HG03442 (cell line): ENCODE measurements at regions not wholly inside any gene's neighbourhood (a gene's known extent, or its start where the extent isn't known, plus 50 kb on each side); places are given as distances from the start of the nearest gene placed in this dataset.

ENCODE experiments used
- ATAC-seq: cut with Tn5 transposase; IDR thresholded peaks from one replicate; pipeline ENCODE4 v1.9.1; 2021; ENCODE audit warnings: mild to moderate bottlenecking, moderate library complexity; ENCODE audit not compliant: unreplicated experiment

- no peak for ATAC-seq
Observed at GRCh38 chr7:35508623-35509400, 186.1 kb downstream of the HERPUD2 start.

DNA sequence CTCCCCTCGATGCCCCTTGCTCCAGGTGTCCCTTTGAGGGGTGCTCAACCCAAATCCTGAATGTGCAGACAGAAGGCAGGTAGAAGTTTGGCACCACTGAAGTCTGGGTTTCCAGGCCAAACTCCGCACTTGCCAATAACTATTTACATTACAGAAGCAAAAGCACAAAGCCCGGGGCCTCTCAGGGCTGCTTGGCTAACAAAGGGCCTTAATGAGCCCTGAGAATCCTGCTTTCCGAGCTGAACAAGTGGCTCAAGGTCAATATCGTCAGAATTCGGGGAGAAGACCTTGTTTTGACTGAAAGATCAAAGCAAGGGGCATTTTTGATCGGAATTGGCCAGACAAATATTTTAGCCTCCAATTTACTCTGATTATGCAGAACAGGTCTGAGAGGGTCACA is 189.9 kb downstream of the HERPUD2 start:
- no peak for ATAC-seq

GRCh38 chr7:35504365-35504764 is 190.6 kb downstream of the HERPUD2 start:
- no peak for ATAC-seq

DNA sequence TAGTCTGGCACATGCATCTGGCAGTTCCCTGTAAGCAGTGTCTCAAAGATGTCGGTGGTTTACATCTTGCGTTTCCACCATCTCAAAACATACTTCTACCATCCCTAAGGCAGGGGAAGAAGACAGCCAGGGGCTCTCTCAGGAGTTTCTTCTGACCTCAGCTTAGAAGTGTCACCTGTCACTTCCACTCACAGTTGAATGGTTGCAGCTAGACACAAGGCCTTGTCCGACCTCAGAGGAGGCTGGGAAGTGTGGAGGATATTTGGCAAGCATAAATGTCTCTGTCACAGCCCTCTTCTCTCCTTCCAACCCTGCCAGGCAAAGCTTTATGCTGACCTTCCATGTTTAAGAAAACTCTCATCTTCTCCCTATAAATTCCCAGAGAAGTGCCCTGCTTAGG is 193.3 kb downstream of the HERPUD2 start:
- ATAC-seq: no peak

GRCh38 chr7:35499226-35499625 is 195.7 kb downstream of the HERPUD2 start:
- no peak for ATAC-seq

GRCh38 chr7:35498416-35498815 is 196.5 kb downstream of the HERPUD2 start:
- no peak for ATAC-seq

DNA sequence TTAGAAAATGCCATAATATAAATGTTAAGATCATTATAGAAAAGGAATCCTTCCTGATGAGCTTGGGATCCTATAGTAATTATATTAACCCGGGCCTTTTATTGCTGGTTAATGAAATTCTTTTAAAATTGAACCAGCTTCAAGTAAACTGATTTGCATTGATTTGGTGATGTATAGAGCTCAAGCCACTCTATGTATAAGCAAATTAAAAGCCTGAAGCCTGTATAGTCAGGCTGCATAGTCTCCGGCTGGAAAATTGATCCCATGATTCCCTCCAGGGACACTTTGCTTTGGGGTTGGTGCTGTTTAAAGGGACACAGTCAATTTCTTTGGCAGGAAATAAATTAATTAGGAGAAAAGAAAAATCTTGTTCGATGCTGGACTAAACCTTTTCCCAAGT is 199.1 kb downstream of the HERPUD2 start:
- no peak for ATAC-seq

DNA sequence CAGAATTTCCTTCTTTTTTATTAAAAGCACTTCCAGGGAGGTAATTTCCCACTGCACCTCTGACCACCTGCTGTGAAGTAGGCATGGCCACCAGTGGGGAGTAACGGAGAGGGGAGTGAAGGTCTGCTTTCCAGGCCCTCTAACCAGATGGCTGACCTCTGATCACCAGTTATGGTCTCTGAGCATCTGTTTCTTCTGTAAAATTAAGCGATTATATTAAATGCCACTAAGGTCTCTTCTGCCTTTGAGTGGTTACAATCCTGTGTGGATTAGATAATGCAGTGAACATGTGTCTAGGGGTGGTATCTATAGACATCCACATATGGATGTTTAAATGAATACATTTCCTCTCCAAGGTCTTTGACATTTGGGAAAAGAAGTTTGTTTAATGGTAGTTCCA is 199.6 kb downstream of the HERPUD2 start:
- ATAC-seq: no peak

- ATAC-seq: no peak
Observed at GRCh38 chr7:35494407-35494806, 200.5 kb downstream of the HERPUD2 start.

GRCh38 chr7:35492451-35493175 is 202.3 kb downstream of the HERPUD2 start:
- ATAC-seq: no peak

DNA sequence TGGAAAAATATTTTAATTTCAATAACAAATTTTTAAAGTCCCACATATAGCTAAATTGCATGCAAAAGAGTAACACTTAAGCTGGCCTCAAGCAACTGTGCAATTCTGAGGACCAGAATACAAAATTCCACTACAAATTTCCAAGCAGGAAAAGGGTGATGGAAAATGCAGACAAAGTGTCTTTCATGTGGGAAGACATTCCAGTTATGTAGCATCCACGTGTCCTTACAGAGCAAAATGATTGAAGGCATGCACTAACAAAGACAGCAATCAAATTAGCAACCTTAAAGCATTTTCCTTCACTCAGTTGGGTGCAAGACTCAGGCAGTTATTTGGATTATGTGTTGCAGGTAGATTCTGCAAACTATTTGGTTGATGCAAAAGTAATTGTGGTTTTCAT is 203.7 kb downstream of the HERPUD2 start:
- ATAC-seq: no peak

DNA sequence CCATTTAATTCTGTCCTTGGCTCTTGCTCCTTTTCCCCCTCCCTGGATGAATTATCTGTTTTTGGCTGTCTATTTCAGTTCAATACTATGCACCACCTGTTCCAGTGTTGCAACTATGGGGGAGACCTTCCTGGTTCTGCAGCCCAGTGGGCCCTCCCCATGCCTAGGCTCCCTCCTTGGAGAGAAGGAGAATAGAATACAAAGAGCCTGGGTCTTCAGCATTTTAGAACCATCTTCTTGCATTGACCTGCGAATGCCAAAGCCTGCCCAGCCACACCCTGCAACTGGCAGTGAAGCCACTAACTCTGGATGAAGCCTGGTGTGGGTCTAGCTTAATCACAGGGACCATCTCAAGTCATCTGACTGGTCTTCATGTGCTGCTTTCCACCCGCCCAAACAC is 207.1 kb downstream of the HERPUD2 start:
- ATAC-seq: no peak

- ATAC-seq: no peak
Observed at GRCh38 chr7:35487402-35487801, 207.5 kb downstream of the HERPUD2 start.

- ATAC-seq: no peak
Observed at GRCh38 chr7:35485436-35485835, 209.5 kb downstream of the HERPUD2 start.

DNA sequence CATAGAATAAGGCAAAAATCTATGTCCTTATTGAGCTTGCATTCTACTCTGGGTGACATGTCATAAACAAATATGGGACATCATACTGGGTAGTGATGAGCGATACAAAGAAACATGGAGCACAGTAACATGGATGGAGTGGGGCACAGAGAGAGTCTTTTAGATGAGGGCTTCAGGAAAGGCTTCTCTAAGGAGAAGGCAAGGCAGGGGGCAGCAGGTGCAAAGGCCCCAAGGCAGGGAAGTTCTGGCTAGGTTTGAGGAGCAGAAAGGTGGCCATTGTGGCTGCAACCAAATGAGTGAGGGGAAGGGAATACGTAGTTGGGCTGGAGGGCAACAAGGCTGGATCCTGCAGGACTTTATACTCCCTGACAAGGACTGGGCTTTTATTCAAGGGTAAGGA is 211.4 kb downstream of the HERPUD2 start:
- no peak for ATAC-seq

- ATAC-seq: no peak
Observed at GRCh38 chr7:35482231-35482630, 212.7 kb downstream of the HERPUD2 start.

GRCh38 chr7:35480806-35481205 is 214.1 kb downstream of the HERPUD2 start:
- no peak for ATAC-seq

DNA sequence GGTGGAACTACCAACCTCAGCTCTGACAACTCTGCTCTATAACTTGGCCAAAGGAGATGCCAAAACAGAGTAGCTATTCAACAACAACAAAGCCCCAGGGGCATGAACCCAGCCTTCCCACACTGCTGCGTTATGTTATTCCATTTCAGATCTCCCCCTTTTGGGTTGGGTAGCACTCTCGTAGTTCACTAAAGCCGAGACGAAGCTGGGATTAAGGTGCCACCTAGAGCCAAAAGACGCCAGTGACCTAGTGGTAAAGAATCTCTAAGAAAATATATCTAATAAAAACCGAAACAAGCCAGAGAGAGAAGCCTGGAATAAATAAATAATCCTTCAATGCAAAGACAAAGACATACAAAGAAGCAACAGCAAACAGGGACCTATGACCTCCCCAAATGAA is 217.3 kb downstream of the HERPUD2 start:
- ATAC-seq: no peak

- ATAC-seq: no peak
Observed at GRCh38 chr7:35474100-35474499, 220.2 kb upstream of the TBX20 start.

DNA sequence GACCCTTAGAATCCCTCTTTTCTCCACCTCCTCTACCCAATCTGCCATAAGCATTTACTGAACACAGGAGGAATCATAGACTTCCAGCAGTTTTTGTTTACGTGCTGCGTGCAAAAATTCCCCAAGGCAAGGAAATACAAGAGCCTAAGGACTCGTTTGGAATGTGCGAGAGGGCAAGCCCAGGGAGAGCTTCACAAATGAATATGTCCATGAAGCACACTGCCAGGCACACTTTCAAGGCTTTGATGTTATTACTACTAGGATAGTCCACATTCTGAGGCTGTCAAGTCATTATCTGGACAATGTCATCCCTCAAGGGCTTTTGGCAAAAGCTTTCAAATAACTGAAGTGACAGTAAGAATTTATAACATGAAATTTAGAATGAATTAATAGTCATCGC is 214.7 kb upstream of the TBX20 start:
- ATAC-seq: no peak

GRCh38 chr7:35467456-35467978 is 213.6 kb upstream of the TBX20 start:
- ATAC-seq: no peak

DNA sequence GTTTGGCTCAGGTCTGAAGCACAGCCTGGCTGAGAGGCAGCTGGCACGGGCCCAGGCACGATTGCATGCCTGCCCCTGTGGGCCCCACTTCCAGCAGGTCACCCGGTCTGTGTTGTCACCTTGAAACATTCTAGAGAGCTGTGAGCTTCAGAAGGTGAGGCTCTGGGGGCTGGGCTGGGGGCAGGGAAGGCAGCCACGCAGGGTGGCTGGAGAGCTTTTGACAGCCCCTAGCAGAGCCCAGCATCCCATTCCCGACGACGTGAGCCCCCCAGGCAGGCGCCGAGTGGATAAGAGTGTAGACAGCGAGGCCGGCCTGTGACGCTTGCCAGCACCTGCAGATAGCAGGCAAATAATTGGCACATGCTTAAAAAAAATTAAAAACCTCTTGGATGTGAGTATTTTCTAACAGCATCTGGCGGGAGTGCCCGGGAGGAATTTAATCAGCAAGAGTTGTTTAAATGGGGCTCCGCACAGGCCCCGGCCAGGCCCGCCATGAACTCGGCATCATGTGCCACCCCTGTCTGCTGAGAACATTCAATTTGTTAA is 212.0 kb upstream of the TBX20 start:
- no peak for ATAC-seq
